Fibroblast of skin of right quadriceps (primary cell): ENCODE measurements at regions not wholly inside any gene's neighbourhood (a gene's known extent, or its start where the extent isn't known, plus 50 kb on each side); places are given as distances from the start of the nearest gene placed in this dataset.
"Not testable (repeated sequence)": the region's sequence is repeated elsewhere in the genome, so short reads cannot be mapped to it uniquely, and the experiment has no call there.

Source experiments
- DNase-seq: peaks from one replicate; pipeline ENCODE4 v3.0.0-alpha.2; 2013

GRCh38 chr20:60097285-60097684 lies 139.1 kb downstream of the CDH26 start:
- no peak for DNase-seq

GRCh38 chr20:60100780-60101179 lies 142.6 kb downstream of the CDH26 start:
- DNase-seq = no peak

DNA sequence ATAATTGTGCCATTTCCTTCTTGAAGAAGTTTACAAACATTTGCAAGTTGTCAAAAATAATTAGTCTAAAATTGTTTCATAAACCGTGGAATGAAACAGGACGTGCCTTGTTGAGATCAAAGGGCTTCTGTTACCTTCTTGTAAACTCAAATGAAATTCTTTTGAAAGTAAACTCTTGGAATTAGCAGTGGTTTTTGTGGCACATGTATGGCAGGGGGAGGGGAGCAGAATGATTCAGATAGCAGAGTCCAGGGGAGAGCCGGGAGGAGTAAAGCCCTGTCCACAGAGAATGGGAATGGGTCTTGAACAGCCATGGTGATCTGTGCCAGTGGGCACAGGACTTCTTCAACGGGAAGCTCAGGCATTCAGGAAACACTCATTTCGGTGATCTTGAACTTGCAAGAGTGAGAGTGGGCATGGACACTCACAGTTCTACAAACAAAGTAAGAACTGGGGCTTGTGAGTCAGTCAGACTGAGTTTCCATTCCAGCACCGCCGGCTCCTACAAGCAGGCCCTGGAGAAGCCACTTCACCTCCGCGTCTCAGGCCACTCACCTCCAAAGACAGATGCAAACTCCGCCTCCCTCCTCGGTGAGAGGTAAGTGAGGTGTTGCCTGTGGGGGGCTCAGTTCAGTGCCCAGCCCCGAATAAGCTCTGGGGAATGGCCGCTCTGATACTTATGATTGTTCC lies 143.1 kb downstream of the CDH26 start:
- DNase-seq = no peak

DNA sequence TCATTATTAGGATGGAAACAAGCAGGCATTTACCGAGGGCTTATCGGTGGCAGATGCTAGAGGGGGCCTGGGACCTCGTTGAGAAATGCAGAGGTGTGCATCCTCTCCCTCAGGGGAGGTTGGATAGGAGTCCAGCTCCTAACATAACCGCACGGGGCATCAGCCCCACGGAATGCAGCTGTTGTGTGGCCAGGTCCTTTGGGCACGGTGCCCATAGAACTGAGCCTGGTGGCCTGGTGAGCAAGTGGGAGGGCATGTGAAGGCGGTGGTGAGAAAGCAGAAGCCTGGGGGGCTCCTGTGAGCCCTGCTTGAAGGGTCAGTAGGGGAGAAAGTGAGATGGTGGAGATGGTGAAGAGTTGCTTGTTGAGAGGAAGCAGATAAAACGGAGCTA lies 143.7 kb downstream of the CDH26 start:
- no peak for DNase-seq

GRCh38 chr20:60102665-60103210 lies 144.5 kb downstream of the CDH26 start:
- peak; percentile 20 for DNase-seq

DNA sequence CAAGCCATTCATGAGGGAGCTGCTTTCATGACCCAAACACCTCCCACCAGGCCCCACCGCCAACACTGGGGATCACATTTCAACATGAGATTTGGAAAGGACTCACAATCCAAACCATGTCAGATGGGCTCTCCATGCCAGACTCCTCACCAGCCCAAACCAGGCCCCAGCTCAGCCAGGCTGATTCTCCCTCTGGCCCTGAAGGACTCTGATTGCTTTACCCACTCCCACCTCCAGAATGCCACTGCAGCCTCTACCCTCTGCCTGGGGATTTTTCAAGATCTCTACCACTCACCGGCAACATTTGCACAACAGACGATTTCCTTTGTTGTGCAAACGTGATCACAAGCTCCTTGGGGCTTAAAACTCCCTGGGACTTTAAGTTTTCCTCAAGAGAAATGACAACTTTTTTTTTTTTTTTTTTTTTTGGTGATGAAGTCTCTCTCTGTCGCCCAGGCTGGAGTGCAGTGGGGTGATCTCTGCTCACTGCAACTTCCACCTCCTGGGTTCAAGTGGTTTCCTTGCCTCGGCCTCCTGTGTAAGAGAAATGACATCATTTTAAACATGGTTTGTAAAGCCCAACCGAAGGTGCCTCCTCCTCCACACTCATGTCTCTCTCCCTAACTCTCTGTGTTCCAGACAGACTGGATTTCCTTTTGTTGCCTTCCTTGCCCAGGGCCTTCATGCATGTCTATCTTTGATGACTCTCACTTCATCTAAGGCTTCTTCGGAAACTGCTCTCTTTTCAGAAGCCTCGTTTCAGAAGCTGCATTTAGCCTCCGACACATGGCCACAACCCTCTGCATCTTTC lies 147.0 kb downstream of the CDH26 start:
- DNase-seq = no peak

DNA sequence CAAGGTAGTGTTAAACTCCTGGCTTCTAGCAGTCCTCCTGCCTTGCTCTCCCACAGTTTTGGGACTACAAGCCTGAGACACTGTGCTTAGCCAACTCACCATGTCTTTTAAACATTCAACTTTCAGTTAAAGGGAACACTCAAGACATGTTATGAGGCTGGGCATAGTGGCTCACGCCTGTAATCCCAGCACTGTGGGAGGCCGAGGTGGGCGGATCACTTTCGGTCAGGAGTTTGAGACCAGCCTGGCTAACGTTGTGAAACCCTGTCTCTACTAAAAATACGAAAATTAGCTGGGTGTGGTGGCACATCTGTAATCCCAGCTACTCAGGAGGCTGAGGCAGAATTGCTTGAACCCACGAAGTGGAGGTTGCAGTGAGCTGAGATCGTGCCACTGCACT lies 148.0 kb downstream of the CDH26 start:
- DNase-seq = not testable (repeated sequence)

- no peak for DNase-seq
Measured at GRCh38 chr20:60107621-60108390, 149.6 kb downstream of the CDH26 start.

- DNase-seq = peak; percentile 89
Measured at GRCh38 chr20:60108397-60108796, 150.2 kb downstream of the CDH26 start.

- DNase-seq = no peak
Measured at GRCh38 chr20:60113024-60113724, 155.0 kb downstream of the CDH26 start.

DNA sequence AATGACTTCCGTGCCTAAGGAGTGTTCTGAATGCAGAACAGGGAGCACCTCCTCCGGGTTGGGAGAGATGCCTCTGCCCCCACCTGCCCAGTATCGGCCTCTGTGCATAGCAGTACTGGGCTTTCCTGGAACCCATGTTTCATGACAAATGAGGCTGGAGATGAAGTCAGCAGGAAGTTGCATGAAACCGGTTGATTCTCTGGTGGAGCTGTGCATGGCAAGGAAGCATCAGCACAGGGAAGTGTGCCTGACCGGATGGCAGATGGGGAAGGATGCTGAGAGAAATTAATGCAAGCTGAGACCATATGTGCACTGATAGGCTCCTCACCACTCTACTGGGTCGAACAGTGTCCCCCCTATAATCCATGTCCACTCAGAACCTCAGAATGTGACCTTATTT lies 155.5 kb downstream of the CDH26 start:
- no peak for DNase-seq

GRCh38 chr20:60115451-60115850 lies 157.2 kb downstream of the CDH26 start:
- no peak for DNase-seq

DNA sequence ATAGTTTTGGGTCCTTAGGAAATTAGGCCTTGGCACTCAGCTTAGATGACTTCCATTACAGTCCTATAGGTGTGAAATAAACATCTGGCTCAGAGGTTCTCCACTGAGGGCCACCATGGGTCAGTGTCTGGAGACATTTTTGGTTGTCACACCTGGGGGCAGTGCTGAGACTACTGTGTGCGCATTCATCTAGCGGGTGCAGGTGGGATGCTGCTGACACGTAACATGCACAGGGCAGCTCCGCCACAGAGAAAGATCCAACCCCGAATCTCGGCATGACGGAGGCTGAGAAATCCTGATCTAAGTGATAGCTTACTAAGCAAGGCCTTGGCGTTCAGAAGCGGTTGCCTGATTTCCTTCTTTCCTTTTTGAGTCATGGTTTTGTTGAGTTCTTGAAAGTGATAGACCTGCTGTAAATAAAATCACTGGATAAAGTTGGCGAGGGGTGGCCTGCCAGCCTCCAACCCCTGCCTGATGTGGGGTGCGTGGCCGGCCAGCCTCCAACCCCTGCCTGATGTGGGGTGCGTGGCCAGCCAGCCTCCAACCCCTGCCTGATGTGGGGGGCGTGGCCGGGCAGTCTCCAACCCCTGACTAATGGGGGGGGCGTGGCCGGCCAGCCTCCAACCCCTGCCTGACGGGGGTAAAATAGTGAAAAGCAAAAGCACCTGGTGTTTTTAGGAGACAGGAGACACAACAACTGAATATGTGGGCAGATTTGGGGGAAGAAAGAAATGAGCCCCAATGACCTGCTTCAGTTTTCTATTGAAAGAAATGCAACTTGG lies 158.1 kb downstream of the CDH26 start:
- DNase-seq = no peak

DNA sequence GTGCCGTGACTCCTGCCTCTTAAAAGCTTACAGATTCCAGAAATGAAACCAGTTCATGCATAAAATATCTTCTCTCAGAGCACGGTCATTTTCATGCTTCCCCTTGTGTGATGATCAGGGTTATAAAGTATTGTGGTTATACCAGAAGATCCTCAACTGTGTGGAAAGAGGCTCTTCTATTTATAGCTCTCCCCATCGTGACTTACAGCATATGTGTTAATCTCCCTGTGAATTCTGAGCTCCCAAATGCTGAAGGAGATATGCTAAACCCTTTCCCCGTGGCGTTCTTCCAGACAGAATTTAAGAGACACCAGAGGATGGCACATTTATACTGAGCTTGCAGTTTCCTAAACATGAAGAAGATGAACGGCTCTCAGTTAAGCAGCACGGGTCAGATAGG lies 158.8 kb downstream of the CDH26 start:
- DNase-seq = peak; percentile 84

- DNase-seq = no peak
Measured at GRCh38 chr20:60121903-60122302, 163.7 kb downstream of the CDH26 start.

- no peak for DNase-seq
Measured at GRCh38 chr20:60122671-60123070, 164.4 kb downstream of the CDH26 start.

- DNase-seq = no peak
Measured at GRCh38 chr20:60123096-60123495, 164.9 kb downstream of the CDH26 start.

- DNase-seq = no peak
Measured at GRCh38 chr20:60123652-60124051, 165.4 kb downstream of the CDH26 start.

DNA sequence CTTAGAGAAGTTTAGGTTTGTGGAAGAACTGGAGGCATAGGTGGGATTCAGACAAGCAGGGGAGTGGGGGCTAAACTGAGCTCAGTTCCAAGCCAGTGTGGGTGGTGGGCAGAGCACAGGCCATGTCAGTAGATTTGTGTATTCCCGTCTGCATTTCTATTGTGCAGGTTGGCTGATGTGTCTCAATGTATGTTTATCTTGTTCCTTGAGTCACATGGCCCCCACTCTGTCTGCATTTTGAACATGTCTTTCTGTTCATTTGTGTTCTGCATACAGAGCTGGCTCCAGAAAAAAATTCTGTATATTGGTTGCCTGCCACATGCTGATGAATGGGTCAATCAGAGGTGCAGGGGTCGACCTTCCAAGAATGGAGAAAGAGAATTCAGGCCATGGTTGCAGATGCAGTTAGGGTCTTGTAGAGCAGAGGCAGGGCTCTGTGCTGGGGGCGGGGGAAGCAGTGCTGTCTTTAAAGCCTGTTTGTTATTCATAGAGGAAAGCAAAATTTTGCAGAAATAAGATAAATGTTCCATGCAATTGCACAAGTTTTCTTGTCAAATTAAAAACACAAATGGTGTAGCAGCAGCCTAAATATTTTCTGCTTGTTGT lies 166.7 kb downstream of the CDH26 start:
- no peak for DNase-seq

- no peak for DNase-seq
Measured at GRCh38 chr20:60125513-60125912, 167.3 kb downstream of the CDH26 start.

DNA sequence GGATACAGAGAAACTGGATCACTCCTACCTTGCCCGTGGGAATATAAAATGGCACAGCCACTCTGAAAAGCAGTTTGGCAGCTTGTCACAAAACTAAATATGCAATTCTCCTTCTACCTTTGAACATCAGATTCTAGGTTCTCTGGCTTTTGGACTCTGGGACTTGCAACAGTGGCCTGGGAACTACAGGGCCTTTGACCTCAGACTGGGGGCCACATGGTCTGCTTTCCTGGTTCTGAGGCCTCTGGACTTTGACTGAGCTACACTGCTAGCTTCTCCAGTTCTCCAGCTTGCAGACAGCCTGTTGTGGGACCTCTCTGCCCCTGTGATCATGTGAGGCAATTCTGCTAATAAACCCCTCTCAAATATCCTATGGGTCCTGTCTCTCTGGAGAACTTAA lies 168.8 kb downstream of the CDH26 start:
- no peak for DNase-seq

DNA sequence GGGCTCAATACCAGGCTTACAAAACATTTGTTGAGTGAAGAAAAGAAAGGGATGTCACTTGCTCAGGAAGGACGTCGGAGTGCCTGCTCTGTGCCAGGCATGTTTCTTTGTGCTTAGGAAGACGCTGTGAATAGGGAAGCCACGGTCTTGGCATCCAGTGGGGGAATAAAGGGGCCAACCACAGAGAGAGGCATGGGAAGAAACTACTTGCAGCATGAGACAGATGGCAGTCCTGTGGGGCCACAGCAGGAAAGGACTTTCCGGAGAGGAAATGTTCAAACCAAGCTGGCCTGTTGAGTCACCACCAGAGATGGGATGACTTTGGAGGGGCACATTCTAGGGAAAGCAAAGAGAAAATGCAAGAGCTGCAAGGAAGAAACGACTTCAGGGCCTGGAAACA lies 173.2 kb downstream of the CDH26 start:
- no peak for DNase-seq
